ENCODE measurements at regions not wholly inside any gene's neighbourhood (a gene's known extent, or its start where the extent isn't known, plus 50 kb on each side); places are given as distances from the start of the nearest gene placed in this dataset.
"Not testable (repeated sequence)": the region's sequence is repeated elsewhere in the genome, so short reads cannot be mapped to it uniquely, and the experiment has no call there.

DNA sequence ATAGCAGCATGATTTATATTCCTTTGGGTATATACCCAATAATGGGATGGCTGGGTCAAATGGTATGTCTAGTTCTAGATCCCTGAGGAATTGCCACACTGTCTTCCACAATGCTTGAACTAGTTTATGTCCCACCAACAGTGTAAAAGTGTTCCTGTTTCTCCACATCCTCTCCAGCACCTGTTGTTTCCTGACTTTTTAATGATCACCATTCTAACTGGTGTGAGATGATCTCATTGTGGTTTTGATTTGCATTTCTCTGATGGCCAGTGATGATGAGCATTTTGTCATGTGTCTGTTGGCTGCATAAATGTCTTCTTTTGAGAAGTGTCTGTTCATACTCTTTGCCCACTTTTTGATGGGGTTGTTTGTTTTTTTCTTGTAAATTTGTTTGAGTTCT is 54.0 kb upstream of the GPR89A start:
- ATAC-seq; intact Hi-C loops (cut with DNase I, micrococcal nuclease); DNase-seq: not testable (repeated sequence)

DNA sequence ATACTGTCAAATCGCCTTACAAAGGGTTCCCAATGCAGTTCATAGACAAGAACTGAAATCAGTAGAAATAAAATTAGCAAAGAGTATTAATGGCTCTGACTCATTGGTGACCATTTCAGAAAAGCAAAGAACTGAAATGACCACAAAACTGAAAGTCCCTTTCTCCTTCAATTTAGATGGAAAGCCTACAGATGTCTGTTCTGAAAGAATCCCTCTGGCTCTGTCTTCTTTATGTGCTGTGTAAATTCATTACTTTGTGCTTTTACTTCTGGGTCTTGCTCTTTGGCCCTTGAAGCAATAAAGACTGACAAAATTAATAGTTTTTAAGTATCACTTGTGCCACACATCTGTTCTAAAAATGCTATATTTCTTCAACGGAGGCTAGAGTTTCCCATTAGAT is 62.7 kb upstream of the GPR89A start:
- ATAC-seq: no peak
- intact Hi-C loops (cut with DNase I, micrococcal nuclease): no loop called here
- no peak for DNase-seq

DNA sequence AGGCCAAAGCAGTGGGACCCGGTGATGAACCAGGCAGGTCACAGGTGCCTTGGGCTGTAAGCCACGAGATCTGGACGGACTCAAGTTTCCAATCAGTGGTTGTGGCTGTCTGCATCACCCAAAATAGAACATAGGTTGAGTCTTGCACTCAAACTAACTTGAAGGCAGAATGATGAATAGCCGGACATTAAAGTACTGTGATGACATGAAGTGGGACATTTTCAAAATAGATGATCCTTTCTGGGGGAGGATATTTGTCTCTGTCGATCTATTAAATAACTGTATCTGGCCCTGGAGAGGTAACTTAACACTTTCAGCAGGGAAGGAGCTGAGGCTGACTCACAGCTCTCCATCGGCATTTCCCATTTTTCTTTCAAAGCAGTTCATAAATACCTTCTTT is 66.1 kb upstream of the GPR89A start:
- DNase-seq; ATAC-seq; intact Hi-C loops (cut with DNase I, micrococcal nuclease): not testable (repeated sequence)

DNA sequence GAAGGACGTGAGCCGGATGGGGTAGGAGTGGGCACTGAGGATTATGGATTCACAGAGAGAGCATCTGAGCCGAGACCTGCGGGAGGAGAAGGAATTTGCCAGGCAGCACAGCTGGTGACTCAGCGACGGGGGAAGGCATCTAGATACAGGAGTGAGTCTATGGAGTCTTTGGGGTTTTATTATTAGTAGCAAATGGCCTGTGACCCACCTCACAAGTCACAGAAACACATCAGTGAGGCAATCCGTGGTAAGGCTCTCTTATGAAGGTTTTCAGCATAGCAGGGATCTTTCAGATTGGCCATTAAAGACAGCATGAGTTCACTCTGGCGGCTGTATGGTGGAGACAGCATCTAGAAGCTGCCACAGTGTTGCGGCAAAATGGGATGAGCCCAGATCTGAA is 66.5 kb upstream of the GPR89A start:
- DNase-seq; intact Hi-C loops (cut with DNase I, micrococcal nuclease); ATAC-seq: not testable (repeated sequence)

DNA sequence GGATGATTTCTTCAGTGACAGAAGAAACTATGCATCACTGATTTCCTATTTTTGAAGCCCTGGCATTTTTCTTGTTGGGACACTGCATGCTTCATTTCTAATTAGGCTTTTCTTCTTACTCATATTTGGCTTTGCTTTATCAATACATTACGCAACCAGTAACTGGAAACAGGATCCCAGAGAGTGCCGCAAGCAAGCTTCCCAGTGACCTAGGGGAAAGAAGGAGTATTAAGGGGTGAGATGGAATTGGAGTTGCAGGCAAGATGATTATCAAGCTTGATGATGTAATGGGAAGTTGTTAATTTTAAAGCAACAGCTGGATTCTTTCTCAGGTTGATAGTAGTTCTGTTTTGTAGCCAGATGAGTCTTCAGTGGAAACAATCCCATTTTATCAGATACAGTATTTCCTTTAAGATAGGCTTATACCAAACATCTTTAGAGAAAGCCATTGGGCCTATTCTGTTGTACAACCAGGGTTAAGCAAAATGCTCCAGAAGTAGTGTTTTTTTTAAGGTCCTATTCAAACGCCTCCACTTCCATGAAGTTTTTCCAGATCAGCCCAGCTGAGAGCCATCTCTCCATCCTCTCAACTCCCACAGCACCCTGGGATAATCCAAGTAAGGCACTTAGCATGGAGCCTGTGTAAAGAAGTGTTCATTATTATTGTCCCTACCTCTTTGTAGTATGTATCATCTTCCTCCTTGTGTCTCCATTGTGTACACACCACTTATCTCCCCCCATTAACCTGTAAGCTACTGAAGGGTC is 69.5 kb upstream of the GPR89A start:
- ATAC-seq; intact Hi-C loops (cut with DNase I, micrococcal nuclease); DNase-seq: not testable (repeated sequence)

DNA sequence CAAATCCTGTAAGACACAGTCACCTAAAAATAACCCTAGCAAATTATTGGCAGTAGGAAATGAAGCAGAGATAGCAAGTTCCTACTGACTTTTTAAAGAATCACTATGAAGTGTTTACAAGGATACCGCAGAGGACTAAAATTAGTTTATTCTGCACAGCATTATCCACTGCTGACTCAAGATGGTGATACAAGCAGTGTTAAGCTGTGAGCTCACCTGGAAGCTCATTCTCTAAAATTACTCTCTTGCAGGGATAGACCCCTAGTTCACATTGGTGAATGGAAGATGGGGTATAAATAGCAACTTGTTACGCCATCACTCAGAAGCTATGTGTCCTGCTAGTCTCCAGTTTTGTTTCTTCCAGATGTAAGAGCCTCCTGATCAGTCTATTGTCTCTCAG is 70.8 kb upstream of the GPR89A start:
- DNase-seq; ATAC-seq; intact Hi-C loops (cut with DNase I, micrococcal nuclease): not testable (repeated sequence)

DNA sequence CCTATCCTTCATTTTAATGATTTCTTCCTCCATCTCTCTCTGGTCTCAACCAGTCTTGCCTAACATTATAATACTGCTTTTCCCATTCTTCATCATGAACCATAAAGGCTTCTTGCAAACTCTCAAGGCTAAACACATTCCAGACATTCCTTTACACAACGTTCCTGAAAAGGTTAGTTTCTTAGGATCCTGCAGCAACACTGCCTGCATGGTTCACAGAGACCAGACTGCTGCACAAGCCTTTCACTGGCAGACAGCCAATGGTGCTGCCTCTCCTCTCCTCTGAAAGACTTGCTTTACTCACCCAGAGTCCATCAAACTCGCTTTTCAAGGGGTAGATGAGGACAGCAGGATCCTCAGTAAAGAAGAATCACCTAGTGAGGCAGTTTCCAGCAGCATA is 72.3 kb upstream of the GPR89A start:
- intact Hi-C loops (cut with DNase I, micrococcal nuclease); ATAC-seq: not testable (repeated sequence)
- DNase-seq: peak in 1 of 2 donors; percentile 7

DNA sequence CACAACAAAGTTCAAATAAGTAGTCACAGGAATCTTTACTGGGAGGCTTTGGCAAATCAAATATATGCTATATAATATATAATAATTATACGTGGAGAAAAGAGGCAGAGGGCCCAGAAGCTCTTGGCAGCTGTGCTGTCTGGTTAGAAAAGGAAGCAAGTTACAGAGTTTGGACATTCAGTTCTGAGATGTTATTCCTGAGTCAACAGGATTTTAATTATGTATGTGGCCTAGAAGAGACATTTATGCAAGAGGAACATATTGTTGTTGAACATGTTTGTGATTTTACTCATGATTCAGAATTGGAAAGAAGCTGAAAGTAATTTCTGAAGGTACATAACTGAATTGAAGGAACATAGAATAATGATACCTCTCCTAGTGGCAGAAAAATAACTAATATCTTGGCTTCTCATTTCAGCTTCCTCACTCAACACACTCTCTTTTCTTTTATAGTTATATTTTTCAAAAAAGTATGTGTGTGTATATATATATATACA is 79.7 kb upstream of the GPR89A start:
- DNase-seq; ATAC-seq; intact Hi-C loops (cut with DNase I, micrococcal nuclease): not testable (repeated sequence)

DNA sequence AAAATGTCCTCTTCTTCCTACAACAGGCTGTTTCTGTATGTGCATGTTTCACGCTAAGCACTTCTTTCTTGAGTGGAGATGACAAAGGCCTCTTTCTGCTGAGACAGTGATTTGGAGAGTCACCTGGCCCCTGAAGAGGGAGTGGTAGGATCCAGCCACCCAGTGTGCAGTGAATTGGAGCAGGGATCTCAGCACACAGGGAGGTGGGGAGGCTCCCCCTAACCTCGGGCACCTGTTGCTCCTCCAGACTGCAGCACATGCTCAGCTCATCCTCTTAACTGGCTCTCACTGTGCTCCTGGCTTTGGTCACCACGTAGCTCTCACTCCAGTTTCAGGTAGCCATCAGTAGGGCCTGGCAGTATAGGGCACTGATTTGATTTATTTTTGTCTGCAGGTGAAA is 87.6 kb upstream of the GPR89A start:
- ATAC-seq; intact Hi-C loops (cut with DNase I, micrococcal nuclease); DNase-seq: not testable (repeated sequence)

DNA sequence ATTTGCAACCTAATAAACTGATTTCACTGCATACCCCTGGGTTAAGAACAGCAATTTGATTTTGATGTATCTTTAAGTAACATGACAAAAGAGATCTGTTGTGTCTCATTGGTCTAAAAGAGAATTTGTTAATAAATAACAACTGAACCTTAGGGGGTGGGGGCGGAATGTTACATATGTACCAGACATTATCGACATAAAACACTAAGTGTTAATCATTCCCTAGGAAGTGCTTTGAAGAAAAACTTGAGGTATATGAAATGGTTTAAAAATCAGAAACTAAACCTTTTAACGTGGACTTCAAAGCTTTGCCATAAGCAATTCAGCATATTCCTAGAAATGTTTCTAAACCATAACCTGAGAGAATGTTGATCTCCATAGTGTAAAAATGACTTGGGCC is 88.5 kb upstream of the GPR89A start:
- ATAC-seq; intact Hi-C loops (cut with DNase I, micrococcal nuclease); DNase-seq: not testable (repeated sequence)

DNA sequence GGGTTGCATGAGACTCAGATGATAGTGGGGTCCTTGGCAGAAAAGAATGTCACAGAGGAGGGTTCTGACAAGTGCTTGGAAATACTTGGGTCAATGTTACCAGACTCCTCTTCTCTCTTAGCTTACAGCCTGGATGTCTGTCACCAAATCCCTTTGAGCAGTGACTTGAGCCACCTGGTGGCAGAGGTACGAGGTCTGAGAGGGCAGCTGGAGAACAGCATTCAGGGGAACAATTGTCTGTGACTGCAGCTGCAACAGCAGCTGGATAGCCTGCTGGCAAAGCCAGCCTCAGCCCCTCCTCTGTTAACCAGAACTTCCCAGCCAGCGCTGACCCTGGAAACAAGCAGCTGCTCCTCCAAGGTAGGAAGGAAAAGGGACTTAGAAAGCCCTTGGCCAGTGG is 87.6 kb upstream of the NBPF20 start:
- DNase-seq: peak in 1 of 2 donors; percentile 10
- intact Hi-C loops (cut with DNase I, micrococcal nuclease); ATAC-seq: not testable (repeated sequence)

DNA sequence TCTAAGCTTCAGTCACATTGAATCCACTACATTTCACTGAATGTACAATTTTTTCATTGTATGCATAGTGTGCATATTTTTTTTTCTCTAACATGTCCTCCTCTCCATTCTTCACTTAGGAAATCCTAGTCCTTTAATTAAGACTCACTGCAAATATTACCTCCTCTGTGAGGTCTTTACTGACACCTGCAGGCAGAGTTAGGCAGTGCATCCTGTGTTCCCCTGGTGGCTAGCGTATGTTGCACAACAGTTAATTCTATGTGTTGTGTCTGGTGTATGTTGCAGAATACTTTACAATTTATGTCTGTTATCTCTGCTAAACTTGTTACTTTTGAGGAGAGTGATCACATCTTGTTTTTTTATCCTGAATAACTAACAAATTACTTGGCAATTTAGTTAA is 82.7 kb upstream of the NBPF20 start:
- peak; percentile 92 for ATAC-seq
- intact Hi-C loops (cut with DNase I, micrococcal nuclease); DNase-seq: not testable (repeated sequence)

DNA sequence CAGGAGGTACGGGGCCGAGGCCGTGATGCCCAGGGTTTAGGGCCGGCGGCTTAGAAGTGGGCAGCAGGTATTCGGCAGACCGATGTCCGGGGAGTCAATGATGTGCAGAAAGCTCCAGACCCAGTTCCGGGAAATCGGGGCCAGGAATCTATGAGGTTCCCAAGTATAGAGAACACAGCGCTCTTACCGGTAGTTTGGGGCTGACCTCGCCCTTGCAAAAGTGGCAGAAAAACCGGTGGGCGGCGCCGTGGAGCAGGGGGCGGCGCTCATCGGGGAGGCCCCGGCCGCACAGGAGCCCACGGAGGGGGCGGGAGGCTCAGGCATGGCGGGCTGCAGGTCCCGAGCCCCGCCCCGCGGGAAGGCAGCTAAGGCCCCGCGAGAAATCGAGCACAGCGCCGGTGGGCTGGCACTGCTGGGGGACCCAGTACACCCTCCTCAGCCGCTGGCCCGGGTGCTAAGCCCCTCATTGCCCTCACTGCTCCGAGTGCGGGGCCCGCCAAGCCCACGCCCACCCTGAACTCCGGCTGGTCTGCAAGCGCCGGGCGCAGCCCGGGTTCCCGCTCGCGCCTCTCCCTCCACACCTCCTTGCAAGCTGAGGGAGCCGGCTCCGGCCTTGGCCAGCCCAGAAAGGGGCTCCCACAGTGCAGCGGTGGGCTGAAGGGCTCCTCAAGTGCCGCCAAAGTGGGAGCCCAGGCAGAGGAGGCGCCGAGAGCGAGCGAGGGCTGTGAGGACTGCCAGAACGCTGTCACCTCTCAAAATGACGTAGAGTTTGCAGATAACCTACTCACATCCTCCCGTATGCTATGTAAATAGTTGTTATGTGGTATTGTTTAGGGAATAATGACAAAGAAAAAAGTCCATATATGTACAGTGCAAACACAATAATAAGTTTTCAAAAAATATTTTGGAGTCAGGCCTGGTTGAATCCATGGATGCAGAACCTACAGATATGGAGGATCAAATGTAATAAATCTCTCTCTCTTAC is 80.6 kb upstream of the NBPF20 start:
- peak; percentile 66 for ATAC-seq
- DNase-seq; intact Hi-C loops (cut with DNase I, micrococcal nuclease): not testable (repeated sequence)

DNA sequence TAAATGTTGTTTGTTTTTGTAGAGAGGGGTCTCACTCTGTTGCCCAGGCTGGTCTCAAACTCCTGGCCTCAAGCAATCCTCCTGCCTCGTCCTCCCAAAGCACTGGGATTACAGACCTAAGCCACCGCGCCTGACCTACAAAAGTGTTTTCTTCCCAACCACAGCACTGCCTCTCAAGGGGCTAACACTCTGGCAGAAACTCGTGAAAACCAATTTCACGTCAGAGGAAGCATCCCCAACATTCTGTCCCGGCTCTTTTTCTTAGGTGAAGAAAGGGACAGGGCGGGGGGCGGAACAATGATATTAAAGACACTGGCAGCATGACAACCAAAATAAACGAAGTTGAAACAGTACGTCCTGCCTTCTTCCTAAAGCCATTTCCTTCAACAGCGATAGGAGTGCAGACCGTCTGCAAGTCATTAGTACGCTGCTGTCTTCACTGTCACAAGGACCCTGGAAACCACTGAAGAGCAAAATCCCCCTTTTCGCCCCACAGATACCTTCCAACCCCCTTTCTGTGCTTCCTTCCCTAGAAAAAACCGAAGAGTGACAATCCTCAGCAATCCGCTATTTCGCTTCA is 79.5 kb upstream of the NBPF20 start:
- intact Hi-C loops (cut with DNase I, micrococcal nuclease); DNase-seq; ATAC-seq: not testable (repeated sequence)

DNA sequence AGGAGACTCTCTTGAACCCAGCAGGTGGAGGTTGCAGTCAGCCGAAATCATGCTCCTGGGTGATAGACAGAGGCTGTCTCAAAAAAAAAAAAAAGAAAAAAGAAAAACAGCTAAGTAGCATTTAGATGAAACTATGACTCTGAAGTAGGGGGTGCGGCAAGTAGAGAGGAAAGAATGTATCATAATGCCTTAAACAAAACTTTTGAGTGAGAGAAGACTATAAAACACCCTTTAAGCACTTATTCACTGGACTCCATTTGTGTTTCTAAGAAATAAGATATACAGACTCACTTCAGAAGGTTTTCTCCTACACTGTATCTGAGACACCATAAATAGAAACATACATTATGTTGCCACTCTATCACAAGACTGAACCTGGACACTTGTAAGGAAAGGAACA is 78.9 kb upstream of the NBPF20 start:
- ATAC-seq; intact Hi-C loops (cut with DNase I, micrococcal nuclease); DNase-seq: not testable (repeated sequence)

DNA sequence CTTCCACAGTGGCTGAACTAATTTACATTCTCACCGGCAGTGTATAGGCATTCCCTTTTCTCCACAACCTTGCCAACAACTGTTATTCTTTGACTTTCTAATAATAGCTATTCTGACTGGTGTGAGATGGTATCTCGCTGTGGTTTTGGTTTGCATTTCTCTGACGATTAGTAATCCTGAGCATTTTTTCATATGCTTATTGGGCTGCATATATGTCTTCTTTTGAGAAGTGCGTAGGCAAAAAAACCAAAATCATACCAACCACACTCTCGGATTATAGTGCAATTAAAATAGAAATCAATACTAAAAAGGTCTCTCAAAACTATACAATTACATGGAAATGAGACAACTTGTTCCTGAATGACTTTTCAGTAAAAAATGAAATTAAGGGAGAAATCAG is 74.8 kb upstream of the NBPF20 start:
- DNase-seq; intact Hi-C loops (cut with DNase I, micrococcal nuclease); ATAC-seq: not testable (repeated sequence)

DNA sequence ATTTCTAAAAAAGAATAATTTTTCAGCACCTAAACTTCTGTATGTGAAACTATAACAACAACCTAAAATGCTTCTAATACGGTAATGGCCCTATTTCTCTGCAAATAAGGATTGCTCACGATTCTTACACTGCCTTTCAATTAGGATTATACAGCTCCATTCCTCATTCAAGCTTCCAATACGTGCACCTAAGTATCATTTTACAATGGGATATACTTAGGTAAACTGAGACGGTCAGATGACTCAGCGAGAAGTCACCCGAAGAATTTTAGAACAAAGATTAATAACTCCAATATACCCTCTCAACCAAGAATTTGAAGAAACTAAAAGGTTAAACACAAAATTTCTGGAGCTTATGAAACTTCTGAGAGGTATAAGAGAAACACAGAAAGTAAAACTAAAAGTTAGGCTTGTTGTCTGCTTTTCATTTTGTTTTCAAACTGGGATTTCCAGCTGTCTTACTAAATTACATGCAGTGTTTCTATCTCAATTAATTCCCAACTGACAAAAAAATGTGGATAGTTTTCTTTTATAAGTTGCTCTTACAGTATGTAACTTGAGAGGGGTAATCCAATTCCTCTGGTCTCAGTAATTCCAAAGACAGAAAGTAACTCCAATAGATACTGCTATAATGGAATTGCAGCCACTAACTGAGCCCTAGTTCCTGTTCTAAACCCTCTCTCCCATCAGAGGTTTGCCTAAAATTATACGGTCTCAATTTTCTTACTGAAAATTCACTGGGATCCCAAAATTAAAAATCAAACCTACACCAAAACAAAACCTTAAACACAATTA is 69.9 kb upstream of the NBPF20 start:
- ATAC-seq; DNase-seq; intact Hi-C loops (cut with DNase I, micrococcal nuclease): not testable (repeated sequence)
